ENCODE measurements at regions not wholly inside any gene's neighbourhood (a gene's known extent, or its start where the extent isn't known, plus 50 kb on each side); places are given as distances from the start of the nearest gene placed in this dataset.

GRCh38 chr9:80066931-80067330, 495.2 kb downstream of the TLE4 start:
- no peak for TF ChIP-seq CTCF (IDR thresholded peaks at IDR 0.05)
- no peak for TF ChIP-seq POLR2A (IDR thresholded peaks at IDR 0.05)

All from adrenal gland (tissue), 5 donors.